ENCODE measurements at regions not wholly inside any gene's neighbourhood (a gene's known extent, or its start where the extent isn't known, plus 50 kb on each side); places are given as distances from the start of the nearest gene placed in this dataset.

- Histone ChIP-seq H3K4me3 (ENCODE audit: low read depth in 2 of 2, low read length in 1 of 2) (no peak overlapping the region), H4K20me1 (ENCODE audit: insufficient read depth) (no peaks in the 10 kb centered on the region), H3K36me3 (replicated peaks in 1 of 2; ENCODE audit: control insufficient read depth in 1 of 2, insufficient read depth in 2 of 2, low read length in 1 of 2) (no peaks in the 10 kb centered on the region), H3K9me3 (no peaks in the 10 kb centered on the region), H3K27ac (ENCODE audit: low read depth in 2 of 2, low read length in 1 of 2) (no peak overlapping the region), H3K9ac (no peak overlapping the region), H2AFZ (ENCODE audit: low read depth) (no peak overlapping the region), H3K79me2 (ENCODE audit: insufficient read depth) (no peaks in the 10 kb centered on the region), H3K4me1 (ENCODE audit: control insufficient read depth in 1 of 2, insufficient read depth in 2 of 2, low read depth in 1 of 2, low read length in 1 of 2) (no peaks in the 10 kb centered on the region), H3K27me3 (ENCODE audit: insufficient read depth) (no peaks in the 10 kb centered on the region), H3F3A (replicated peaks; ENCODE audit: insufficient read depth) (no peaks in the 10 kb centered on the region), H3K4me2 (no peak overlapping the region), H3K9me2 (no peaks in the 10 kb centered on the region)
- 79% methylated on average over 6 of the region's 10 CpGs for WGBS (ENCODE audit: low lambda C conversion rate)
- POLR2A ChIA-PET = no interaction called here
- no peak for DNase-seq
- CTCF ChIA-PET = no interaction called here
- TF ChIP-seq ZBTB33 (IDR thresholded peaks at IDR 0.05; ENCODE audit: borderline replicate concordance, low read depth) = no peak
- no peak for TF ChIP-seq RXRA (IDR thresholded peaks at IDR 0.05; ENCODE audit: borderline replicate concordance, low read depth)
- no peak for TF ChIP-seq PBX3 (IDR thresholded peaks at IDR 0.05)
- no peak for TF ChIP-seq SIN3A (IDR thresholded peaks at IDR 0.05; ENCODE audit: borderline replicate concordance, low read depth, low read length)
- TF ChIP-seq EZH2phosphoT487 (IDR thresholded peaks at IDR 0.05; ENCODE audit: borderline replicate concordance, low read depth) = no peak
- TF ChIP-seq, protein P1, sequence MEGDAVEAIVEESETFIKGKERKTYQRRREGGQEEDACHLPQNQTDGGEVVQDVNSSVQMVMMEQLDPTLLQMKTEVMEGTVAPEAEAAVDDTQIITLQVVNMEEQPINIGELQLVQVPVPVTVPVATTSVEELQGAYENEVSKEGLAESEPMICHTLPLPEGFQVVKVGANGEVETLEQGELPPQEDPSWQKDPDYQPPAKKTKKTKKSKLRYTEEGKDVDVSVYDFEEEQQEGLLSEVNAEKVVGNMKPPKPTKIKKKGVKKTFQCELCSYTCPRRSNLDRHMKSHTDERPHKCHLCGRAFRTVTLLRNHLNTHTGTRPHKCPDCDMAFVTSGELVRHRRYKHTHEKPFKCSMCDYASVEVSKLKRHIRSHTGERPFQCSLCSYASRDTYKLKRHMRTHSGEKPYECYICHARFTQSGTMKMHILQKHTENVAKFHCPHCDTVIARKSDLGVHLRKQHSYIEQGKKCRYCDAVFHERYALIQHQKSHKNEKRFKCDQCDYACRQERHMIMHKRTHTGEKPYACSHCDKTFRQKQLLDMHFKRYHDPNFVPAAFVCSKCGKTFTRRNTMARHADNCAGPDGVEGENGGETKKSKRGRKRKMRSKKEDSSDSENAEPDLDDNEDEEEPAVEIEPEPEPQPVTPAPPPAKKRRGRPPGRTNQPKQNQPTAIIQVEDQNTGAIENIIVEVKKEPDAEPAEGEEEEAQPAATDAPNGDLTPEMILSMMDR (IDR thresholded peaks at IDR 0.05) = no peak
- TF ChIP-seq REST (IDR thresholded peaks at IDR 0.05; ENCODE audit: low read depth, low read length) = no peak
- no peak for TF ChIP-seq TEAD4 (IDR thresholded peaks at IDR 0.05; ENCODE audit: borderline replicate concordance, insufficient read depth)
- no peak for TF ChIP-seq TCF12 (IDR thresholded peaks at IDR 0.05)
- no peak for TF ChIP-seq NFIC (IDR thresholded peaks at IDR 0.05; ENCODE audit: borderline replicate concordance)
- TF ChIP-seq, protein P2, sequence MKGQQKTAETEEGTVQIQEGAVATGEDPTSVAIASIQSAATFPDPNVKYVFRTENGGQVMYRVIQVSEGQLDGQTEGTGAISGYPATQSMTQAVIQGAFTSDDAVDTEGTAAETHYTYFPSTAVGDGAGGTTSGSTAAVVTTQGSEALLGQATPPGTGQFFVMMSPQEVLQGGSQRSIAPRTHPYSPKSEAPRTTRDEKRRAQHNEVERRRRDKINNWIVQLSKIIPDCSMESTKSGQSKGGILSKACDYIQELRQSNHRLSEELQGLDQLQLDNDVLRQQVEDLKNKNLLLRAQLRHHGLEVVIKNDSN (IDR thresholded peaks at IDR 0.05; ENCODE audit: borderline replicate concordance, low read depth) = no peak
- no peak for TF ChIP-seq MEF2A (IDR thresholded peaks at IDR 0.05; ENCODE audit: borderline replicate concordance, low read depth)
- TF ChIP-seq IRF3 (IDR thresholded peaks at IDR 0.05; ENCODE audit: low read depth, low read length) = no peak
Measured at GRCh38 chr2:192827735-192828134, 633.0 kb upstream of the TMEFF2 start.
